HEK293T (cell line): ENCODE measurements at regions not wholly inside any gene's neighbourhood (a gene's known extent, or its start where the extent isn't known, plus 50 kb on each side); places are given as distances from the start of the nearest gene placed in this dataset.
A peak's percentile ranks its signal among the peaks of the same experiment; 100 is the strongest.

ENCODE experiments used
- CTCF ChIA-PET: fragments of 350-600 bp; formaldehyde crosslinking; extraction: SDS; loops from one replicate; lab custom pipeline; 2021; ENCODE audit warnings: antibody characterized with exemption, inconsistent platforms; lab: Yijun Ruan, JAX
- POLR2A ChIA-PET: fragments of 350-600 bp; formaldehyde crosslinking; extraction: SDS; loops from one replicate; lab custom pipeline; 2020; ENCODE audit warnings: antibody characterized with exemption, inconsistent platforms; lab: Yijun Ruan, JAX
- DNase-seq: peaks from one replicate; pipeline ENCODE4 v3.0.0; 2012; ENCODE audit warnings: mixed read lengths; ENCODE audit errors: extremely low spot score
- ARNT ChIP-seq: fragments of 450-650 bp; IDR thresholded peaks from 2 replicates; pipeline ENCODE4 v1.6.1; 2017; ENCODE audit warnings: mild to moderate bottlenecking
- BHLHE40 ChIP-seq: fragments of 450-650 bp; IDR thresholded peaks from 2 replicates; pipeline ENCODE4 v1.6.1; 2016; ENCODE audit warnings: mild to moderate bottlenecking, moderate library complexity, borderline replicate concordance
- CTBP1 ChIP-seq: fragments of 450-650 bp; IDR thresholded peaks from 2 replicates; pipeline ENCODE4 v1.6.1; 2016; ENCODE audit warnings: borderline replicate concordance
- ELF4 ChIP-seq: fragments of 450-650 bp; IDR thresholded peaks from 2 replicates; pipeline ENCODE4 v1.6.1; 2017; ENCODE audit warnings: antibody characterized with exemption
- FOXA1 ChIP-seq: fragments of 450-650 bp; IDR thresholded peaks from 2 replicates; pipeline ENCODE4 v1.6.1; 2016; ENCODE audit warnings: mild to moderate bottlenecking
- FOXK2 ChIP-seq: fragments of 450-650 bp; IDR thresholded peaks from 2 replicates; pipeline ENCODE4 v1.6.1; 2016; ENCODE audit warnings: mild to moderate bottlenecking
- FOXM1 ChIP-seq: fragments of 450-650 bp; IDR thresholded peaks from 2 replicates; pipeline ENCODE4 v1.6.1; 2017; ENCODE audit warnings: mild to moderate bottlenecking, borderline replicate concordance
- HDGF ChIP-seq: fragments of 450-650 bp; IDR thresholded peaks from 2 replicates; pipeline ENCODE4 v1.6.1; 2017; ENCODE audit warnings: antibody characterized with exemption, borderline replicate concordance
- L3MBTL2 ChIP-seq: fragments of 450-650 bp; conservative IDR thresholded peaks from 2 replicates; pipeline ENCODE4 v1.6.1; 2016; ENCODE audit warnings: mild to moderate bottlenecking
- LEF1 ChIP-seq: fragments of 450-650 bp; IDR thresholded peaks from 2 replicates; pipeline ENCODE4 v1.6.1; 2017; ENCODE audit warnings: mild to moderate bottlenecking, borderline replicate concordance
- NFRKB ChIP-seq: fragments of 450-650 bp; IDR thresholded peaks from 2 replicates; pipeline ENCODE4 v1.6.1; 2016; ENCODE audit warnings: mild to moderate bottlenecking, moderate library complexity
- SP1 ChIP-seq: fragments of 450-650 bp; IDR thresholded peaks from 2 replicates; pipeline ENCODE4 v1.6.1; 2017
- SUZ12 ChIP-seq: fragments of 450-650 bp; IDR thresholded peaks from 2 replicates; pipeline ENCODE4 v1.6.1; 2016; ENCODE audit warnings: mild to moderate bottlenecking
- TARDBP ChIP-seq: fragments of 450-650 bp; IDR thresholded peaks from 2 replicates; pipeline ENCODE4 v1.6.1; 2016
- ZNF384 ChIP-seq: fragments of 450-650 bp; IDR thresholded peaks from 2 replicates; pipeline ENCODE4 v1.6.1; 2016
- TF ChIP-seq, protein P1 (sequence below): fragments of 450-650 bp; IDR thresholded peaks from 2 replicates; pipeline ENCODE4 v1.6.1; 2016

DNA sequence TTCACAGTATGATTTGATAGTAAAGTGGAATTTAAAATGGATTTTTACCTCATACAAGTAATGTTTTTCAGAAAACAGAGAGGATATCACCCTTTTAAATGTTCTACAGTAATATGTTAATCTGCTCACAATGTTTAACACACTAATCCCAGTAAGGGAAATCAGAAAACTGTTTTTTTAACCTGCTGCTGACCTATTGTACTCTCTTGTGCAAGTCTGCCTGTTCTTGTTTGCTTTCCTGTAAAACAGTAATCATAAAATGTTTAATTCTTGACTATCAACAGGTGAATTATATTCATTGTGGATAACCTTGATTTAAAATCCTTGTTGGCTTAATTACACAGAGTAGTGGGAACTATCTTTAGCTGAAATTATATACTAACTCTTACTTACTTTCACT is 126.4 kb downstream of the GNAT3 start:
- peak; percentile 46; the same call in 1 of the 2 replicates for TF ChIP-seq FOXA1
- TF ChIP-seq HDGF = no peak
- POLR2A ChIA-PET = no interaction called here

DNA sequence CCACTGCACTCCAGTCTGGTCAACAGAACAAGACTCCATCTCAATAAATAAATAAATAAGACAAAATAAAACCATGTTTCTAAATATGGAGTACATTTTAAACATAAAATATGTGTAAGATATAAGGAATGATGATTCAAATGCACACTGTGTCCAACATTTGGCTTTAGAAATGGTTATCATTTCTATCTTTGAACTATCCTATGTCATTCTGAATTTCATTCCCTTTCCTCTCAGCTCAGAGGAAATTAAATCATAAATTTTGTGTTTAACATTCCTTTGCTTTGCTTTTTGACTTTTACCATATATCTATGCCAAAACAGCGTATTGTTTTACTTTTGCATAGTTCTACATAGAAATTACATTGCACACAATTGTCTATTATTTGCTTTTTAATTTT is 130.9 kb downstream of the GNAT3 start:
- POLR2A ChIA-PET = no interaction called here
- DNase-seq = no peak
- CTCF ChIA-PET = no interaction called here

More for the DNA sequence above, 126.4 kb downstream of the GNAT3 start:
- DNase-seq = no peak
- CTCF ChIA-PET = no interaction called here

DNA sequence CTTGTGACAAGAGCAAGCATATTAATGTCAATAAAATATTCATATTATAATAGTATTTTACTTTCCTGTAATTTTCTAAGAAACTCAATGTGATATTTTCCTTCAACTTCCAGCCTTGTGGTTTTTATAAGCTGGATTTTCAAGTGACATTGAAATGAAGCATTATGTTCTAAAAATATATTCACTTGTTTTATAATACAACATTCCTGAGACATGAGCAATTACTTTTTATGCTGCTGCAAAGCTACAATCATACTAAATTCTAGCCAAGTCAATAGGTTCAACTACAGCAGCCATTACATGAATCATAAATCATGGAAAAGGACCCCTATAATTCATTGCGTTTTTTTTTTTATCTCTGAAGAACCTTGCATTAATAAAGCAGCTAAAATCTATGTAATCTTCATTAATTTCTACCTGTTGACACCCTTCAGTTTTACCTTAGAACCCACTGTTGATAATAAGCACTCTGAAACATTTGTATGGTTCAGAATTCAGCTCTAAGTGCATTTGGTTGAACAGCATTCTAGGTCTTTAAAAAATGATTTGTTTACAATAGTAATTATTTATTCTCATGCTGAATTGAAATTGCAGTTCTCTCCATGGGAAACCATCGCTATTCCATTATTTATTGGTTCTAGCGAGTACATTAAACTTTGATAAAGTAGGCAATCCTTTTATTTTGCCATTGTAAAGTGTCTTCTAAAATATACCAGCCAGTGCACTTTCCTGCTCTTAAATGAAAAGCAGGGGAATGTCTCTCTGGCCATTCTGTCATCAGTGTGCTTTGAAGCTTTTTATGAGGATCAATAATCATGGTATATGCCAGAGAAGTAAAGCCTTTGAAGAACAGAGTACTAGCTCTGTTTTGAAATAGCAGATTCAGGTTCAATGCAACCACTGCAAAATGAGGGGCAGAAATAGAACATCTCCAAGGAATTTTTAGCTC is 132.6 kb downstream of the GNAT3 start:
- ChIA-PET POLR2A (no interaction called here), CTCF (no interaction called here)
- TF ChIP-seq, protein P1, sequence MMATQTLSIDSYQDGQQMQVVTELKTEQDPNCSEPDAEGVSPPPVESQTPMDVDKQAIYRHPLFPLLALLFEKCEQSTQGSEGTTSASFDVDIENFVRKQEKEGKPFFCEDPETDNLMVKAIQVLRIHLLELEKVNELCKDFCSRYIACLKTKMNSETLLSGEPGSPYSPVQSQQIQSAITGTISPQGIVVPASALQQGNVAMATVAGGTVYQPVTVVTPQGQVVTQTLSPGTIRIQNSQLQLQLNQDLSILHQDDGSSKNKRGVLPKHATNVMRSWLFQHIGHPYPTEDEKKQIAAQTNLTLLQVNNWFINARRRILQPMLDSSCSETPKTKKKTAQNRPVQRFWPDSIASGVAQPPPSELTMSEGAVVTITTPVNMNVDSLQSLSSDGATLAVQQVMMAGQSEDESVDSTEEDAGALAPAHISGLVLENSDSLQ = peak; percentile 43
- TF ChIP-seq ZNF384 = 0 out of 2 replicates have a peak, but pooled peaks have one; percentile 17
- TF ChIP-seq TARDBP = no peak
- no peak for DNase-seq

More for the DNA sequence above, 130.9 kb downstream of the GNAT3 start:
- TF ChIP-seq TARDBP (no peak), ELF4 (no peak), LEF1 (no peak), HDGF (no peak), L3MBTL2 (no peak), NFRKB (no peak), FOXA1 (no peak), ZNF384 (no peak), FOXK2 (no peak), SP1 (no peak), CTBP1 (no peak), BHLHE40 (no peak), FOXM1 (no peak)
- TF ChIP-seq, protein P1 = no peak

DNA sequence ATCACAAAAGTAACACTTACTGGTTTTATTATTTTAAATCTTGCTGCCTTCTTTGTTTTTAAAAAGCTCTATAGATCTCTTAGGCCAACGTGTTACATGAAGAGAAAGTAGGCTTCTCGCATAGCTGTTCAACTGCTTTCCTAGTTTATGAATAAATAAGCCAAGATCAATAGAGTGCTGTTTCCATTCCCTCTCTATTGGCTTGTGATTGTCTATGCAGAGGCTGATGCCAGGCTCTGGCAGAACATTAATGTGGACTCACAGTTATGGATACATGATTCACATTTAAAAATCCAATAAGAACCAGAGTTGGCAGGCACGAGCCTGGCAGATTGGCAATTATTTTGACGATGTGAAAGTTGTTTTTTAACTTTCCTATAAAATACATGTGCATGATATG is 137.5 kb downstream of the GNAT3 start:
- ChIA-PET POLR2A (no interaction called here), CTCF (no interaction called here)
- TF ChIP-seq ARNT (no peak), L3MBTL2 (no peak), BHLHE40 (no peak), TARDBP (no peak), SP1 (no peak), ELF4 (no peak), HDGF (no peak), SUZ12 (no peak), FOXK2 (no peak)
- no peak for DNase-seq

DNA sequence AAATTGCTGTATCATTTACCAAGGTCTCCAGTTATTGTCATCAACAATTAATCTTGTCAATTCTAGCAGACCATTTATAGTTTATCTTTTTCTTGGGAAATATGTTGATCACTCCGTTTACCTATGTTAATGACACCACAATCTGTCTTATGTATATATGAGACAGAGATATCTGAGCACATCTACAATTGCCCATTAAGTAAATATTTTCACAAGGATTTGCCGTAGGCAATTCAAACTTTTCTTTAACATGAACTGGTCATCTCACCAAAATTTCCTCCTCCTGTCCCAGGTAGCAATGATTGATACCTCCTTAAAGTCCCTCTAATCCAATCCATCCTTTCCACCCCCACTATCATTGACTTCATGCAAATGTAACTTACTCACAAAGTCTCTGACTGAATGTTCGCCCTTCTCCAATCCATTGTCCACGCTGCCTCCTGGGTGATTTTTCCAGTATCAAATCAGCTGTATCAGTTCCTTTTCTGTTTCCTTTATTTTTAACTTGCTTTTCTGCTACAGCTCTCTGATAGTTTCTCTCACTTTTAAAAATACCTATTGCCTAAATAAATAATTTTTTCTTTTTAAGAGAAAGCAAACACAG is 138.3 kb downstream of the GNAT3 start:
- TF ChIP-seq HDGF (no peak), ARNT (no peak), FOXM1 (no peak), BHLHE40 (no peak), FOXA1 (no peak)
- TF ChIP-seq, protein P1 = 0 out of 2 replicates have a peak, but pooled peaks have one; percentile 2
- no peak for DNase-seq
- ChIA-PET CTCF (no interaction called here), POLR2A (no interaction called here)

DNA sequence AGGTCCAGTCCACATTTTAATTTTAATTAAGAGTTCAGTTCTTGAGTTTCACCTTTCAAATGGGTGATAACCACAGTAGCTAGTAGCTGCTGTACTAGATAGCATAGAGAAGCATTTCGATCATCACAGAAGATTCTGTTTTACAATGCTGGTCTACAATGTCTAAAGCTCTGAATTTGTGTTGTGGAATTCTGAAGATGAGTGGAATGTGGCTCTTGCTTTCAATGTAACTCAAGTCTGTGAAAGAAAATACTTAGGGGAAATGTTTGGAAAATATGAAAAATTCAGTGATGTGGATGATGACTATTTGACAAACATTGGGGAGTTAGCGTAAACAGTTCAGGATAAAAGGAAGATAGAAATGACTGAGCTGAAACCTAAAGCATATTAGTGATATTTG is 139.4 kb downstream of the GNAT3 start:
- no peak for TF ChIP-seq SUZ12
- TF ChIP-seq ZNF384 = no peak
- no peak for TF ChIP-seq BHLHE40
- no peak for TF ChIP-seq FOXA1
- no peak for TF ChIP-seq ARNT
- TF ChIP-seq L3MBTL2 = no peak
- TF ChIP-seq SP1 = no peak
- no peak for TF ChIP-seq LEF1
- TF ChIP-seq, protein P1 = no peak
- no peak for TF ChIP-seq ELF4
- no peak for TF ChIP-seq FOXK2
- TF ChIP-seq TARDBP = no peak
- TF ChIP-seq CTBP1 = no peak
- TF ChIP-seq FOXM1 = no peak
- TF ChIP-seq HDGF = no peak
- TF ChIP-seq NFRKB = no peak
- CTCF ChIA-PET = interaction anchor here (0.5 kb wide), 1 partner anchor 1864 kb away, joined by 3 read pairs; no protein-coding TSS in a partner anchor
- DNase-seq = no peak
- POLR2A ChIA-PET = no interaction called here
